ENCODE measurements at regions not wholly inside any gene's neighbourhood (a gene's known extent, or its start where the extent isn't known, plus 50 kb on each side); places are given as distances from the start of the nearest gene placed in this dataset.
"Not testable (repeated sequence)": the region's sequence is repeated elsewhere in the genome, so short reads cannot be mapped to it uniquely, and the experiment has no call there.

DNA sequence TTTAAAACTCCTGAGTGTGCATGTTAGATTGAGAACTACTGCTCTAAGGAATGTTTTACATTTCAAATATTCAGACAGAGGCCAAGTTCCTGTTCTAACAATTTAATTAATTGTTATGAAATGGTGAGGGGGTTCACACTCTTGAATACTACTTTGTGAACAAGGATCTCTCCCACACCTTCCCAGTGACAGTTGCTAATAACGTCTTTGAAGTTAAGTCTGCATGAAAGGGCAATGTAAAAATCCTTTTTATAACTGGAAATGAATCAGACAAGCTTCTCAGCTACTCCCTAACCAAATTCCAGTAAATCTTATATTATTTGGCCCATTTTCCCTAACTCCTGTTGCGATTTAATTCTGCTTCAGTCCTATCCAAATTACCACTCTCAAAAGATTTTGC, 828.5 kb upstream of the ADAMTS5 start:
- no peak for DNase-seq

DNA sequence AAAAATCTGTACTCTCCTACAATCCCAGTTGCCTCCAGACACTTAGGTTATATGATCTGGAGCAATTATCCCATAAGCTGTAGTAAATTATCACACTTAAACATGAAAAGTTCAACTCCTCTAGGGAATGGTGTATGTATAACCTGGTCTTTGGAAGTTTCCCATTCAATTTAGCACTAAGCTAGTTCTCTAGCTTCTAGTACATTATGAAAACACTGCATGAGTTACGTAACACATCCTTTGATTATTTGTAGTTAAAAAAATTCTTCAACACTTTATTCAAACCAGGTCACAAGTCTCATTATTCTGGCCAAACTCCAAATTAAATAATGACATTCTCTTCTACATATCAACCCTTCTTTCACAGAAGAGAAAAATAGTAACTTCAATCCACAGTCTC, 827.0 kb upstream of the ADAMTS5 start:
- no peak for DNase-seq

DNA sequence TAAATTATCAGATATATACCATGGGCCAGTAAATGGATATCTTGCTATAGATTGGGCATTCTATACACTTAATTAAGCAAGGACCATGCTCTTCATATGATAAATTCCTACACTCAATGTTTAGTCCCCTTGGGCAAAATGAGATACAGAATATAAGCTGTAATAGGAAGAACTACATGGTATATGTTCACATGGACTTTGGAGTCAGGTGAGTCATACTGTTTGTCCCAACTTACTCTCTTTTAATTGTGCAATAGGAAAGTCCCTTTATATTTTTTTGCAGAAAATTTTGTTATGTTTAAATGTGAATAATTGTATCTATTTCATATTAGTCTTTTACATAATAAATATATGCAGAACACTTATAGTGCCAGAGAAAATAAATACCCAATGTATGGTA, 820.2 kb upstream of the ADAMTS5 start:
- no peak for DNase-seq

DNA sequence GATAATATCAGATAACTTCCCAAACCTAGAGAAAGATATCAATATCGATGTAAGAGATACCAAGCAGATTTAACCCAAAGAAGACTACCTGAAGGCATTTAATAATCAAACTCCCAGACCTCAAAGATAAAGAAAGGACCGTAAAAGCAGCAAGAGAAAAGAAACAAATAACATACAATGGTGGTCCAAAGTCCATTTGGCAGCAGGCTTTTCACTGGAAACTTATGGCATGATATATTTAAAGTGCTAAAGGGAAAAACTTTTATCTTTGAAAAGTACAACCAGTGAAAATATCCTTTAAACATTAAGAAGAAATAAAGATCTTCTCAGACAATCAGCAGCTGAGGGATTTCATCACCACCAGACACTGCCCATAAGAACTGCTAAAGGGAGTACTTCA, 812.7 kb upstream of the ADAMTS5 start:
- DNase-seq, result no peak

DNA sequence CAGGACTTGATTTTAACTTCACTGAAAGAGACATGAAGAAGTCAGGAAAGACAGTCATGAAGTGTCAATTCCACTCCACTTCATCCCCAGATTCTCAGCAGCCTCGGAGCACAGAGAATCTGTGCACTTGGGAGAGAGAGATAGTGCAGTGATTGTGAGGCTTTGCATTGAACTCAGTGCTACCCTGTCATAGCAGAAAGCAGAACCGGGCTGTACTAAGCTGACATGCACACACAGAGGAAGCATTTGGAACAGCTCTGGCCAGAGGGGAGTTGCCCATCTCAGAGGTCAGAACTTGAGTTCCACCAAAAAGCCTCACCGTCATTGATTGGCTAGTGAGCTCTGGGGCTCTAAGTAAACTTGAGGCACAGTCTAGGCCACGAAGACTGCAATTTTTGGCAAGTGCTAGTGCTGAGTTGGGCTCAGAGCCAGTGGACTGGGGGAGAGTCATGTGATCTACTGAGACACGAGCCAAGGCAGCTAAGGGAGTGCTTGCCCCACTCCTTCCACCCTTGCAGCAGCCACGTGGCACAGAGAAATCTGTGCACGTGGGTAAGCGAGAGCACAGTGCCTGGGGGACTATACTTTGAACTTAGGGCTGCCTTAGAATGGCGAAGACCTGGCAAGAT, 810.2 kb upstream of the ADAMTS5 start:
- no peak for DNase-seq

DNA sequence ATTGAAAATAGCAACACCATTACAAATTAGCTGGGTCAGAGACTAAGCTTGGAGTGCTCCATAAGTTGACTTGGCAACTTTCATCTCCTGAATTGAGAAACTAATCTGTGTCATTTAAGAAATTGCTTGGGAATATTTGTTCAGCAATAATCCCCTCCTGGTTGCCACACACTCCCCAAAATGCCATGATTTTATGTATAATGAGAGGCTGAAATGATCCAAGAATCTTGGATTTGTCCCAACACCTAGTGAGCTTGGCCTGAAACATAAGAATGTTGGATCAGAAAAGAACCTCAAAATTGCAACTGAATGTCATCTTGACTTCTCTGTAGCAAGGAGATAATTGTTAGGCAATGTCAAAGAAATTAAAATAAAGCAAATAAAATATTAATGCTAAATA, 805.9 kb upstream of the ADAMTS5 start:
- DNase-seq, result no peak

DNA sequence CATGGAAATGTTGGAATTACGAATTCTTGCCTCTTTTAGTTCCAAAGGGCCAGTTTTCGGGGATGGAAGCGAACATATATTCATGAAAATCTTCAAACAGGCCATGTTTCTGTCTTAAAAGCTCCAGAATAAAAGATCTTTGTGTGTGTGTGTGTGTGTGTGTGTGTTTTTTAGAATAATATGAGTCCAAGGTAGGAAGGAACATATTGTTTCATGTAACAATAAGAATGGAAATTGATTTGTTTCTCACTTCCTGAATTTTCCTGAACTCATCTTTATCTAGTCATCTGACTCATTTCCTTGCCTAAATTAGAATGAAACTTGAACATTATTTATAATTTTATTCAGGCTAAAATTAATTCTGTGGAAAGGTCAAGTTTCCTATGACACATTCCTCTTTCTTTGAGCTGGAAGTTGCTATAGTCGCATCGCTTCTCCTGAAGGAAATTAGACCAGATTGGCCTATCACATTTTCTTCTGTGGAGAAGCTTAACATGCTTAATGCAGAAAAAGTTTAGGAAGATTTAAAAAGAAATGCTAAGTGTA, 805.1 kb upstream of the ADAMTS5 start:
- no peak for DNase-seq

DNA sequence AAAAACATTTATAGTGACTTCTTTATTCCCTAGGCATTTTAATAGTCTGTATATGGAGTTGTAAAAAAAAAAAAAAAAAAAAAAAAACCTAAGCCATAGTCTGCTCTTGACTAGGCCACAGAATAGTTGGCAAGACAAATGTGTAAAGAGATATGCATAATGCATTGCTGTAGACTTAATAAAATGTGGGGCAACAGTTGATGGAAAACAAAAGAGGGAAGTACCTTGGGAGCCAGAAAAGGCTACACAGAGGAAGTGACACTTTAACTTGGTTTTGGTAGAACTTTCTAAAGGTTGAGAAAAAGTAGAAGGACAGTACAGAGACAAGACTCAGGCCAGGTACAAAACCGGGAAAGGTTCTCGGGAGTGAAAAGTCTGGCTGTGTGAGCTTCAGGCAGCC, 802.9 kb upstream of the ADAMTS5 start:
- no peak for DNase-seq

DNA sequence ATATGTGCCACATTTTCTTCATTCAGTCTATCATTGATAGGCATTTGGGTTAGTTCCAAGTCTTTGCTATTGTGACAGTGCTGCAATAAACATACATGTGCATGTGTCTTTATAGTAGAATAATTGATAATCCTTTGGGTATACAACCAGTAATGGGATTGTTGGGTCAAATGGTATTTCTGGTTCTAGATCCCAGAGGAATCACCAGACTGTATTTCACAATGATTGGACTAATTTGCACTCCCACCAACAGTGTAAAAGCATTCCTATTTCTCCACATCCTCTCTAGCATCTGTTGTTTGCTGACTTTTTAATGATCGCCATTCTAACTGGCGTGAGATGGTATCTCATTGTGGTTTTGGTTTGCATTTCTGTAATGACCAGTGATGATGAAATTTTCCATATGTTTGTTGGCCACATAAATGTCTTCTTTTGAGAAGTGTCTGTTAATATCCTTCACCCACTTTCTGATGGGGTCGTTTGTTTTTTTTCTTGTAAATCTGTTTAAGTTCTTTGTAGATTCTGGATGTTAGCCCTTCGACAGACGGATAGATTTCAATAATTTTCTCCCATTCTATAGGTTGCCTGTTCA, 801.3 kb upstream of the ADAMTS5 start:
- DNase-seq, result not testable (repeated sequence)

DNA sequence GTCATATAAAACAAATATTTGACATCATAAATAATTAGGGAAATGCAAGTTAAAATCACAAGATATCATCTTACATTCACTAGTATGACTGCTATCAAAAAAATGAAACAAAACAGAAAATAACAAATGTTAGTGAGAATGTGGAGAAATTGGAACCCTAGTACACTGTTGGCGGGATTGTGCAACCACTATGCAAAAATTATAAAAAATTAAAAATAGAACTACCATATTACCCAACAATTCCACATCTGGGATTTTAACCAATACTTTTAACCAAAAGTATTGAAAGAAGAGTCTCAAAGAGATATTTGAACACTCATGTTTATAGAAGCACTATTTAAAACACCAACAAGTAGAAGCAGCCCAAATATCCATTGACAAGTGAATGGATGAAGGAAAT, 797.2 kb upstream of the ADAMTS5 start:
- DNase-seq, result no peak

DNA sequence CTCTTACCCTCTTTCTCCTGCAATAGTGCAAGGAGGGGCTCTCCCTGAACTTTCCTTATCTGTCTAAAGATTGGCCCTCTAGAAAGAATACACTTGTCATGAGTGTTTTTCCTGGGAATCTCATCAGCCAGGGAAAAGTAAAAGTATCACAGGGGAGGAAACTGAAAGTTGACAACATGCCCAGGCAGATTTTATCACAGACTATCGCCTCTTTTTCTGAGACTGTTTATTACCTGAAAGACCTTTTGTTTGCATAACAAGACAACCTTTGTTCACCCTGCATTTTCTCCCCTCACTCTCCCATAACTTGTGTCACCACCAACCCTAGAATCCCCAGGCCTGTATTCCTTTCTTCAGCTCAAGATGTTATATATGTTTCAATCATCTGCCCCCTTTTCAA, 794.7 kb upstream of the ADAMTS5 start:
- no peak for DNase-seq

DNA sequence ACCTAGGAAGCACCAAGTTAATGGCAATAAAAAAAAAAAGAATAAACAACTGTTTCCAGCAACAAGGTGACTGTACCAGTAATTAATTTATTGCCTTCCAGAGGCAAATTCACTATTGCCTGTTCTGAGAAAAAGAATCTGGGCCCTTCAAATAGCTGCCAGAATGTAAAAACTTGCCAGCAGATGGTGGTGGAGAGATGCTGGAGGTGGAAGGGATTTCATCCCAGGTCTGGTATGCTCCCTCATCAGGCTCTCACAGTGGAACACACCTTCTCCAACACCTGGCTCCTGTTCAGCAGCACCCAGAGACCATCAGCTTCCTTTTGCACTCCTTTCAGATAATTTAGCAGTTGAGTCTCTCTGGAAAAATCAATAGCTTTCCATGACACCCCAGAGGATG, 792.9 kb upstream of the ADAMTS5 start:
- no peak for DNase-seq

DNA sequence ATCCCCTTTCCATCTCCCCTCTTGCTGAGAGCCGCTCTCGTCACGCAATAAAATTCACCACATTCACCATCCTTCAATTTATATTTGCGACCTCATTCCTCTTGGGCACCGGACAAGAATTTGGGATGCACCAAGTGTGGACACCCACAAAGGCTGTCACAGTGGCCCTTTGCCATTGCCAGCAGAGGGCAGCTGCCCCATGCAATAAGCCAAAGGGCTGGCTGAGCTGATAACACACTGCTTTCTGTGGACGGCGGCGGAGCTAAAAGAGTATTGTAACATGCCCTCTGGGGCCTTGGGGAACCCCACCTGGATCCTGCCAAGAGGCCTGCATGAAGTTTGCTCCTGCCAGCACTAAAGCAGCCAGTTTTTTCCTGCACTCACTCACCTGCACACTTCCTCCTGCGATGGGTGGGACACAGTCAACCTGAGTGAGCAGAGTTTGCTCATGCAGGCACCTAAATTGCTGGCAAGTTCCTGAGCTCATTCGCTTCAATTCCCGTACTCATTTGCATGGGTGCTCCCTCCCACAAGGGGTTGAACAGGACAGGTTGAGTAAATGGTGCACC, 792.3 kb upstream of the ADAMTS5 start:
- DNase-seq, result no peak

DNA sequence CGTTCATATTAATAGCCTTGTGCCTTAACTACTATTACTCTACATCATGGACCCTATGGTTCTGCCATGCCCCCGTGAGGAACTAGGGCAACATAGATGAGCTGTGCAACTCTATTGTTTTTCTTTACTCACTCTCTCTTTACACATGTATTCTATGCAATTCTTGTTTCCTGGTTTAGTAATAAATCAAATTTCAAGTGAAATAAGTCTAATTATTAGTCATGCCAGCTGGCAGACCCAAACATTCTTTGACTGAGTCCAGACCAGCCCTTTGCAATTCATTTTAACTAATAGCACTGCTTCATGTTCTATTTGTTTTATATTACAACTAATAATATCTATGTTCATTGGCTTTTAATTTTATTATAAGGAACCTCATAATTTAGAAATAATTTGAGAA, 789.3 kb upstream of the ADAMTS5 start:
- no peak for DNase-seq

DNA sequence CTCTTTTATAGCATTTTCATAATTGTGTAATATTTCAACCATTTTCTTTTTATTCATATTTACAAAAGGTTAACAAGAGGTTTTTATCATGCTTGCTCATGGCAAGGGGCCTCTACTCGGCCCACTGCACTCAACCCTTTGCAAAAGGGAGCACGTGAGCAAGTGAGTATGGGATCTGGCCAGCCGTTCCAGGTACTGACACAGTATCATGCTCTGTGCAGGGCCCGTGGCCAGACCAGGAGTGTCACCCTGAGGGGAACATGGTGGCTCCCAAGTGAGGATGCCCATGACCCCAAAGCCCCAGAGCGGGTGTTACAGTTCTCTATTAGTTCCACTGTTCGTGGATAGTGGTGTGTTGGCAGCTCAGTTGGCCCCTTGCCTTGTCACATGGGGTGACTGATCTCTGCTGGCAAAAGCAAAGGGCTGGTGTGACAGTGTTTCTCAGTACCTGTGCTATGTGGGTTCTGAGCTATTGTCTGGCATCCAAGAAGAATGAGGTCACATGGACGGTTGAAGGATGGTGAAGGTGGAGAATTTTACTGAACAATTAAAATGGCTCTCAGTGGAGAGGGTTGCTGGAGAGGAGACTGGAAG, 777.2 kb upstream of the ADAMTS5 start:
- no peak for DNase-seq

DNA sequence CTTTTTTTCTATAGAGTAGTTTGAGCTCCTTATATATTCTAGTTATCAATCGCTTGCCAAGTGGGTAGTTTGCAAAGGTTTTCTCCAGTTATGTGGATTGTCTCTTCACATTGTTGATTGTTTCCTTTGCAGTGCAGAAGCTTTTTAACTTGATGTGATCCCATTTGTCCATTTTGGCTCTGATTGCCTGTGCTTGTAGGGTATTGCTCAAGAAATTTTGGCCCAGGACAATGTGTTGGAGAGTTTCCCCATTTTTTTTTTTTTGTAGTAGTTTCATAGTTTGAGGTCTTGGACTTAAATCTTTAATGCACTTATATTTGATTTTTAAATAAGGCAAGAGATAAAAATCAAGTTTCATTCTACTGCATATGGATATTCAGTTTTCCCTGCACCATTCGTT, 774.8 kb upstream of the ADAMTS5 start:
- DNase-seq, result no peak

DNA sequence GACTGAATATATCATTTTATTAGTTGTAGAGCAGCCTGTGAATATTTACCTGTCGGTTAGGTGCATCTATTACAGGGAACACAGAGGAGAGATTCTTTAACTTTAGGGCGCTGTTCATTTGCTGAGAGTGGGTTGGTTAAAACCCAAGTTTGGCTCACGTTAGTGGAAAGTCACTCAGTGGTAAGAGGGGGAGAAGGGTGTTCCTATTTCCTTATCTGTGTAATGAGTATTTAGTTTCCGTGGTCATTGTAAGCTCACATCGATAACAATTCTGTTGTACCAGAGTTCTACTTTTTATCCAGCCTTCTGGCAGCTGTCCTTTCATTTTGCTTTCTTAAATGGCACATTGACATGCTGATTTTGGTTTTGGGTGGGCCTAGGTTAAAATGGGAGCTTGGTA, 773.2 kb upstream of the ADAMTS5 start:
- DNase-seq, result no peak

DNA sequence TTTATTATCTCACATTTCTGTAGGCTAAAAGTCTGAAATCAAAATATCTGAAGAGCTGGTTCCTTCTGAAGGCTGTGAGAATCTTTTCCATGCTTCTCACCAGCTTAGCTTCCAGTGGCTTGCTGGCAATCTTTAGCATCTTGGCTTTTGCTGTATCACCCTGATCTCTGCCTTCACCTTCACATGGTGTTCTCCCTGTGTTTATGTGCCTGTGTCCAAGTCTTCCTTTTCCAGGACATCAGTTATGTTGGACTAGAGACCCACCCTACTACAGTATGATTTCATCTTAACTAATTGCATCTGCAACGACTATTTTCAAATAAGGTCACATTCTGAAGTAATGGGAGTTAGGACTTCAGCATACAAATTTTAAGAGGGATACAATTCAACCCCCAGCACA, 772.3 kb upstream of the ADAMTS5 start:
- DNase-seq, result no peak

DNA sequence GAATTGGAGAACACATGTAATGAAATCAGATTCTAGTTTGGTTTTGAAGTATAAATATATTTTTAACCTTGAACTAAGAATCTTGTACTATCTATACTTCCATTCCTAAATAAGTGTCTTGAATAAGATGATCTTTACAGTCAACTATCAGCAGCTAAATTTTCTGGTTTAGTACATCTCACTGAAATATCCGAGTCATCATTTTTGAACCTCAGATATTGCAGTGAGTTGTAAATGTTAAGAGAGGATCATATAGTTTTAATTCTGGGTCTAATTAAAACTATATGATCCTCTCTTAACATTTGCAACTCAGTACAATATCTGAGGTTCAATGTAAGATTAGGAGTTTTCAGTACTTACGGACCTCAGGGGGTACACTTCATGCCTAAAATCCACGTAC, 768.8 kb upstream of the ADAMTS5 start:
- DNase-seq, result no peak

DNA sequence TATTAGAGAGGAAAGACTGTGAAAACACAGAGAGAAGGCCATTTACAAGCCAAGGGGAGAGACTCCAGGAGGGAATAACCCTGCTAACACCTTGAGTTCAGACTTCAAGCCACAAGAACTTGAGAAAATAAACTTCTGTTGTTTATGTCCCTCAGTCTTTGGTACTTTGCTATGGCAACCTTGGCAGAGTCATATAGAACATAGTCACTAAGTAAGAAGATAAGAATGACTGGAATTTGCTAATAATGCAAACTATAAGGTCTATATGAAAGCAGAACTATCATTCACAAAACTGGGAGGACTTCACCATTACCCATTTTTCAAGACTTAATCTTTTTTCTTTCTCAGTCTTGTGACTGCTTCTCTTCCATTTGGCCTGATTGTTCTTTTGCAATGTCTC, 767.3 kb upstream of the ADAMTS5 start:
- DNase-seq, result no peak

DNA sequence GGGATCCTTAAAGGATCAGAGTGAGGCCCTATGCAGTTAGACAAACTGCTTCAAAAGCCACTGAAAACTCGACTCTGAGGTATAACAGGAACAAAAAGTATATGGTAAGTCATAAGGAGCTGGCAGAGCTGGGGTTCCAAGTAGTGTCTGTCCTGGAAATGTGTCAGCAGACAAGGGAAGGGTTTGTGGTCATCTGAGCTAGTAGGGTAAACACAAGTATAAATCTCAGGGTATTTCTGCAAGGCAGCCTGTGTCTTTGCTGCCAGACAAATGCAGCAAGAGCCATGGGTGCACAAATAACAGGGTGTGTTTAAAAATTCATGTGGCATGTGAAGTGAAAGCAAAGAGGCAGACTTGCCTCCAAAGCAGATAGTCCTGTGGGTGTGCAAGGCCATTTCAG, 759.0 kb upstream of the ADAMTS5 start:
- no peak for DNase-seq

DNA sequence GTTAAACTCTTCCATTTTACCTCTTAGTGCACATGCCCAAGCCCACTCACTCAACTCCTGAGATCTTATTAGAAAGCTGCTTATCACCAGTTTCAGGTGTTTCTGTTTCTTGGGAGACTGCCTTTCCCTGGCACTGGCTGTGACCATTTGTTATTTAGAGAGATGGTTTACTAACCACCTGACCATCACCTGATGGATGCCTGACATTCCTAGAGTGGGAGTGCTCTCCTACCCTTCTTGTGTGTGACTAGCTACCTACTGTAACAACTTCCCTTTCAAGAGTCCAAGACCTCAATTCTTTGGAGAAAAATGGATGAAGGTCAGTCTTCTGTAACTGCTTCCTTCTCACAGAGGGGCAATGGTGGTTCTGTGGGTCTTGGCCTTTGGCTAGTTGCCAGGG, 755.2 kb upstream of the ADAMTS5 start:
- no peak for DNase-seq

DNA sequence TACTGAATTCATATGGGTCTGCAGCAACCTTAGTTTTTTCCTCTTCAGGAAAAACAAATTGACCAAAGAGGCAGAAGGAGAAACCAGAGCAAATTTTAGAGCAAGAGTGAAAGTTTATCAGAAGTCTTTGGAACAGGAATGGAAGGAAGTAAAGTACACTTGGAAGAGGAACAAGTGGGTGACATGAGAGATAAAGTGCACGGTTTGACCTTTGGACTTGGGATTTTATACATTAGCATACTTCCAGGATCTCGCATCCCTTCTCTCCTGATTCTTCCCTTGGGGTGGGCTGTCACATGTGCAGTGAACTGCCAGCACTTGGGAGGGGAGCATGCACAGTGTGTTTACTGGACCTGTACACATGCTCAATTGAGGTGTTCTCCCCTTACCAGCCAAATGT, 754.8 kb upstream of the ADAMTS5 start:
- no peak for DNase-seq

DNA sequence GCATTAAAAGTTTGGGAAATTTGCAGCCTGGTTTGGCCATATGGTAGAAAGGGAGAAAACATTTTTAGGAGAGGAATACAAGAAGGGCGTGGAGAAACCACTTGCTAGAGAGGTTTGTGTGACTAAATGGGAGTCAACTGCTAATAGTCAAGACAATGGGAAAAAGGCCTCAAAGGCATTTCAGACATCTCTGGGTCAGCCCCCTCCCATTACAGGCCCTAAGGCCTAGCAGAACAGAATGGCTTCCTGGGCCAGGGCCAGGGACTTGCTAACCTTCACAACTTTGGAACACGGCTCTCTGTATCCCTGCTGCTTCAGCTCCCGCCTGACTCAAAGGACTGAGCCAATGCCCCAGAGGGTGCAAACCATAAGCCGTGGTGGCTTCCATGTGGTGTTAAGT, 752.3 kb upstream of the ADAMTS5 start:
- DNase-seq, result no peak
